ENCODE measurements at regions not wholly inside any gene's neighbourhood (a gene's known extent, or its start where the extent isn't known, plus 50 kb on each side); places are given as distances from the start of the nearest gene placed in this dataset.

GRCh38 chr1:114316204-114316603 lies 162.5 kb upstream of the SYT6 start:
- DNase-seq (ENCODE audit: extremely low read depth, low read depth) = no peak
- no peak for TF ChIP-seq CTCF (IDR thresholded peaks at IDR 0.05; ENCODE audit: low read depth, low read length, missing control alignments)

GRCh38 chr1:114315631-114316030 lies 162.0 kb upstream of the SYT6 start:
- DNase-seq (ENCODE audit: extremely low read depth, low read depth) = no peak
- no peak for TF ChIP-seq CTCF (IDR thresholded peaks at IDR 0.05; ENCODE audit: low read depth, low read length, missing control alignments)
- H3K4me3 ChIP-seq (replicated peaks; ENCODE audit: low read depth, low read length) = no peak overlapping the region

More at GRCh38 chr1:114316204-114316603, 162.5 kb upstream of the SYT6 start:
- no peak overlapping the region for H3K4me3 ChIP-seq (replicated peaks; ENCODE audit: low read depth, low read length)

GRCh38 chr1:114314576-114314975 lies 160.9 kb upstream of the SYT6 start:
- DNase-seq (ENCODE audit: extremely low read depth, low read depth) = no peak
- no peak overlapping the region for H3K4me3 ChIP-seq (replicated peaks; ENCODE audit: low read depth, low read length)
- TF ChIP-seq CTCF (IDR thresholded peaks at IDR 0.05; ENCODE audit: low read depth, low read length, missing control alignments) = no peak

- TF ChIP-seq CTCF (IDR thresholded peaks at IDR 0.05; ENCODE audit: low read depth, low read length, missing control alignments) = no peak
- H3K4me3 ChIP-seq (replicated peaks; ENCODE audit: low read depth, low read length) = no peak overlapping the region
- no peak for DNase-seq (ENCODE audit: extremely low read depth, low read depth)
Measured at GRCh38 chr1:114314098-114314497, 160.4 kb upstream of the SYT6 start.

GRCh38 chr1:114310695-114311271 lies 157.1 kb upstream of the SYT6 start:
- no peak overlapping the region for H3K4me3 ChIP-seq (replicated peaks; ENCODE audit: low read depth, low read length)
- no peak for TF ChIP-seq CTCF (IDR thresholded peaks at IDR 0.05; ENCODE audit: low read depth, low read length, missing control alignments)
- no peak for DNase-seq (ENCODE audit: extremely low read depth, low read depth)

- H3K4me3 ChIP-seq (replicated peaks; ENCODE audit: low read depth, low read length) = no peak overlapping the region
- DNase-seq (ENCODE audit: extremely low read depth, low read depth) = no peak
- no peak for TF ChIP-seq CTCF (IDR thresholded peaks at IDR 0.05; ENCODE audit: low read depth, low read length, missing control alignments)
Measured at GRCh38 chr1:114302821-114303220, 149.2 kb upstream of the SYT6 start.
